MCF 10A (cell line): ENCODE measurements at regions not wholly inside any gene's neighbourhood (a gene's known extent, or its start where the extent isn't known, plus 50 kb on each side); places are given as distances from the start of the nearest gene placed in this dataset.

Source experiments
- BruUV-seq: library from RNA; stranded (reverse); fragments of 400-500 nt; replicated peaks from 2 replicates; lab custom pipeline; 2021; lab: Mats Ljungman, UMichigan
- CTCF ChIA-PET: fragments of 300-600 bp; sonication (Branson Sonifier 250); formaldehyde crosslinking; extraction: SDS; loops from one replicate; lab custom pipeline; 2021; ENCODE audit warnings: antibody characterized with exemption, inconsistent platforms; lab: Yijun Ruan, JAX
- POLR2A ChIA-PET: fragments of 300-600, 350-650 bp; sonication (Branson Sonifier 250); formaldehyde crosslinking; extraction: SDS; loops from one replicate; lab custom pipeline; 2020; ENCODE audit warnings: antibody characterized with exemption, inconsistent platforms; lab: Yijun Ruan, JAX
- DNase-seq: peaks from one replicate; pipeline ENCODE4 v3.0.0-alpha.2; 2018; ENCODE audit not compliant: unreplicated experiment
- H3K27ac Mint-ChIP-seq: one replicate; pipeline ENCODE4 v1.8.0; 2022; ENCODE audit warnings: mild to moderate bottlenecking, low read depth, mixed read lengths; ENCODE audit not compliant: unreplicated experiment
- H3K27me3 Mint-ChIP-seq: one replicate; pipeline ENCODE4 v1.8.0; 2022; ENCODE audit warnings: mixed read lengths; ENCODE audit not compliant: insufficient read depth, unreplicated experiment
- H3K36me3 Mint-ChIP-seq: one replicate; pipeline ENCODE4 v1.8.0; 2022; ENCODE audit warnings: mild to moderate bottlenecking, moderate library complexity, mixed read lengths; ENCODE audit not compliant: insufficient read depth, unreplicated experiment
- H3K4me1 Mint-ChIP-seq: one replicate; pipeline ENCODE4 v1.8.0; 2022; ENCODE audit warnings: mixed read lengths; ENCODE audit not compliant: insufficient read depth, unreplicated experiment
- H3K4me3 Mint-ChIP-seq: one replicate; pipeline ENCODE4 v1.8.0; 2022; ENCODE audit warnings: mild to moderate bottlenecking, moderate library complexity, mixed read lengths; ENCODE audit not compliant: unreplicated experiment
- H3K9me3 Mint-ChIP-seq: one replicate; pipeline ENCODE4 v1.8.0; 2022; ENCODE audit warnings: mixed read lengths; ENCODE audit not compliant: unreplicated experiment
- intact Hi-C: fragments of 100-400 bp; cut with micrococcal nuclease; formaldehyde crosslinking; loops from 2 replicates; pipeline ENCODE4 v1.14.1; 2022
- TF ChIP-seq, protein P1 (sequence below): fragments of 200-600 bp; IDR thresholded peaks from one replicate; pipeline ENCODE4 v1.8.0; 2022; ENCODE audit warnings: antibody characterized with exemption, mild to moderate bottlenecking; ENCODE audit not compliant: unreplicated experiment

DNA sequence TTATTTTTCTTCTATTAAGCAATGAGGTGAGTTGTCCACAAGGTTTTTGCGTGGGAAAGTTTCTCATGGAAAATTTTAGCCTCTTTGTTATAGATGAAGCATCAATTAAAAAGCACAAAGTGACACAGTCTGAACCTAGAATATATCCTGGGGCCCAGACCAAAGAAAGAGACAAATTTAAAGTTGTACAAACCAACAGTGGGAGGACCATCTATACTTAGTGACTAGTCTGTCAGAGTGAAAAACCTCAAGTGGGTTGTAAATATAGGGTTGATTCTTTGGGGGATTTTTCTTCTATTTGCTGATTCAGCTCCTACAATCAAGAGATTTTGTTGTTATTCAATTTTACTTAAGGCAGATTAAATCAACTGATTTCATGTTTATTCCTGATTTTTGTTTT, 256.2 kb downstream of the SATB2 start:
- TF ChIP-seq, protein P1, sequence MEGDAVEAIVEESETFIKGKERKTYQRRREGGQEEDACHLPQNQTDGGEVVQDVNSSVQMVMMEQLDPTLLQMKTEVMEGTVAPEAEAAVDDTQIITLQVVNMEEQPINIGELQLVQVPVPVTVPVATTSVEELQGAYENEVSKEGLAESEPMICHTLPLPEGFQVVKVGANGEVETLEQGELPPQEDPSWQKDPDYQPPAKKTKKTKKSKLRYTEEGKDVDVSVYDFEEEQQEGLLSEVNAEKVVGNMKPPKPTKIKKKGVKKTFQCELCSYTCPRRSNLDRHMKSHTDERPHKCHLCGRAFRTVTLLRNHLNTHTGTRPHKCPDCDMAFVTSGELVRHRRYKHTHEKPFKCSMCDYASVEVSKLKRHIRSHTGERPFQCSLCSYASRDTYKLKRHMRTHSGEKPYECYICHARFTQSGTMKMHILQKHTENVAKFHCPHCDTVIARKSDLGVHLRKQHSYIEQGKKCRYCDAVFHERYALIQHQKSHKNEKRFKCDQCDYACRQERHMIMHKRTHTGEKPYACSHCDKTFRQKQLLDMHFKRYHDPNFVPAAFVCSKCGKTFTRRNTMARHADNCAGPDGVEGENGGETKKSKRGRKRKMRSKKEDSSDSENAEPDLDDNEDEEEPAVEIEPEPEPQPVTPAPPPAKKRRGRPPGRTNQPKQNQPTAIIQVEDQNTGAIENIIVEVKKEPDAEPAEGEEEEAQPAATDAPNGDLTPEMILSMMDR: no peak
- Mint-ChIP-seq H3K4me1 (no peaks in the 10 kb centered on the region), H3K36me3 (no peaks in the 10 kb centered on the region), H3K27ac (no peak overlapping the region), H3K4me3 (no peak overlapping the region), H3K9me3 (no peaks in the 10 kb centered on the region), H3K27me3 (peaks cover 38% of the 10 kb centered on the region)
- CTCF ChIA-PET: no interaction called here
- BruUV-seq: no TSS peak
- no peak for DNase-seq
- POLR2A ChIA-PET: no interaction called here
- intact Hi-C loops: no loop called here

DNA sequence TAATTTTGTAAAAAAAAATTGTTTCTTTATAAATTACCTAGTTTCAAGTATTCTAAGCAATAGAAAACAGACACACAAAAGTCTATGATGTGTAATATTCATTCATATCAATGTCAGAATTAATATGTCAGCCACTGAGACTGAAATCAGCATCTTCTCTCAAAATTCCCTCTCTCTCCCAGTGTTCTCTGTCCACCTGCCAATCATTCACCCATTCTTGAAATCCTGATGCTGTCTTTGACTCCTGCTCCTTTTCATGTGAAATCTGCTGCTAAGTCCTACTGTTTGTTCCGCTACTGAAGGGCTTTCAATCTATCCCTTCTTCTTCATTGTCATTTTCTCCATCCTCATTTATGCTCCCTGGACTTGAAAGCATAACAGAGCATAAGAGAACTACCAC, 257.9 kb downstream of the SATB2 start:
- no peak for DNase-seq
- TF ChIP-seq, protein P1: no peak
- Mint-ChIP-seq H3K4me3 (no peak overlapping the region), H3K27ac (no peak overlapping the region), H3K27me3 (peaks cover 36% of the 10 kb centered on the region), H3K9me3 (no peaks in the 10 kb centered on the region), H3K4me1 (no peaks in the 10 kb centered on the region), H3K36me3 (no peaks in the 10 kb centered on the region)
- intact Hi-C loops: no loop called here
- BruUV-seq: no TSS peak
- CTCF ChIA-PET: no interaction called here
- POLR2A ChIA-PET: no interaction called here

DNA sequence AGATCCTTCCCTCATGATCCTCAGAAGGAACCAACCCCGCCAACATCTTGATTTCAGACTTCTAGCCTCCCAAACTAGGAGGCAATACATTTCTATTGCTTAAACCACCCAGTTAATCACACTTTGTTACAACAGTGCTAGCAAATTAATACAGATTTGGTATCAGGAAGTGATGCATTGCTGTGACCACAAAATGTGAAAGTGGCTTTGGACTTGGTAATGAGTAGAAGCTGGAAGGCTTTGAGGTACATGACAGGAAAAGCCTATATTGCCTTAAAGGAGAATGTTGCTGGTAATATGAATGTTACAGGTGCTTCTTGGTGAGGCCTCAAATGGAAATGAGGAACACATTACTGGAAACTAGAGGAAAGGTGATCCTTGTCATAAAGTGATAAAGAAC, 260.3 kb downstream of the SATB2 start:
- CTCF ChIA-PET: interaction anchor here (0.8 kb wide), 1 partner anchor 13 kb away, joined by 3 read pairs; no protein-coding TSS in a partner anchor
- Mint-ChIP-seq H3K27ac (no peak overlapping the region), H3K4me3 (no peak overlapping the region), H3K36me3 (no peaks in the 10 kb centered on the region), H3K27me3 (peaks cover 14% of the 10 kb centered on the region), H3K4me1 (no peaks in the 10 kb centered on the region), H3K9me3 (no peaks in the 10 kb centered on the region)
- TF ChIP-seq, protein P1: no peak
- BruUV-seq: no TSS peak
- intact Hi-C loops: no loop called here
- POLR2A ChIA-PET: no interaction called here
- no peak for DNase-seq

DNA sequence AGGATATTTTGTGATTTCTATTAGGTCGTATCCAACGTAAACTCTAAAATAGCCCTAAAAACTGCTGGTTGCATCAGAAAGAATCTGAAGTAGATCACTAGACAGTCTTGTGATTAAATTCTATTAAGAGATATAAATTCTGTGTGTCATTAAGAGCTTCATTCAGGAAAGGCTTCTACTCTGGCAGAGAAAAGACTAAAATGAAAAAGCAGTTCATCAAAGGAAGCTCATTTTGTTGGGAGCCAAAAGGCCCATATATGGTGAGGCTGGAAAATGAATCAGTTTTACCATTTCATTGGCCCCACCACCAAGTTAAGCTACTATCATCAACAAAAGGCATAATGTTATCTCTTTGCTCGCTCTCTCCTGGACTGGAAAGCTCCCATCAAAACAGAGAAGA, 261.1 kb downstream of the SATB2 start:
- no TSS peak for BruUV-seq
- Mint-ChIP-seq H3K4me1 (no peaks in the 10 kb centered on the region), H3K27me3 (peaks cover 9% of the 10 kb centered on the region), H3K27ac (no peak overlapping the region), H3K9me3 (no peaks in the 10 kb centered on the region), H3K36me3 (no peaks in the 10 kb centered on the region), H3K4me3 (no peak overlapping the region)
- ChIA-PET POLR2A (interaction anchor here (0.7 kb wide), 1 partner anchor 184 kb away, joined by 3 read pairs; no protein-coding TSS in a partner anchor), CTCF (no interaction called here)
- TF ChIP-seq, protein P1: no peak
- intact Hi-C loops: no loop called here
- DNase-seq: no peak
